ENCODE measurements at regions not wholly inside any gene's neighbourhood (a gene's known extent, or its start where the extent isn't known, plus 50 kb on each side); places are given as distances from the start of the nearest gene placed in this dataset.

GRCh38 chr2:196390243-196391148, 219.1 kb upstream of the STK17B start:
- ATAC-seq: no peak
- CTCF ChIA-PET: no interaction called here

GRCh38 chr2:196391149-196391479, 219.7 kb upstream of the STK17B start:
- ATAC-seq (no peak), DNase-seq (ENCODE audit: low read depth, low spot score) (no peak)
- no peak overlapping the region for H3K4me3 ChIP-seq (replicated peaks in 1 of 2; ENCODE audit: low read depth in 1 of 2, low read length in 2 of 2)
- no peaks in the 10 kb centered on the region for H3K27me3 ChIP-seq (ENCODE audit: insufficient read depth, low read length)
- no peaks in the 10 kb centered on the region for H3K9me3 ChIP-seq (ENCODE audit: control insufficient read depth in 1 of 2, insufficient read depth in 1 of 2, low read depth in 1 of 2, low read length in 2 of 2)
- ChIA-PET CTCF (no interaction called here), RAD21 (ENCODE audit: low non-redundant PET in 1 of 2, low total read pairs in 2 of 2, uncharacterized antibody in 2 of 2, unreplicated experiment in 2 of 2) (no interaction called here), POLR2A (no interaction called here)
- H3K79me2 ChIP-seq (ENCODE audit: insufficient read depth, low read length): no peaks in the 10 kb centered on the region
- BruUV-seq (replicated peaks): no TSS peak
- H3K4me2 ChIP-seq (ENCODE audit: low read length): no peak overlapping the region
- no peak overlapping the region for H2AFZ ChIP-seq (ENCODE audit: low read depth, low read length, poor library complexity, severe bottlenecking)
- intact Hi-C loops (cut with micrococcal nuclease): no loop called here
- no peaks in the 10 kb centered on the region for H3K36me3 ChIP-seq (ENCODE audit: control insufficient read depth in 1 of 2, insufficient read depth in 2 of 2, low read length in 2 of 2)
- H3K27ac ChIP-seq (ENCODE audit: low read depth, low read length): no peak overlapping the region
- H4K20me1 ChIP-seq (ENCODE audit: insufficient read depth): no peaks in the 10 kb centered on the region
- H3K4me1 ChIP-seq (ENCODE audit: control insufficient read depth in 1 of 2, insufficient read depth in 2 of 2, low read length in 2 of 2): no peaks in the 10 kb centered on the region
- no peak overlapping the region for H3K9ac ChIP-seq (ENCODE audit: low read length)
- H3K9me2 ChIP-seq (ENCODE audit: insufficient read depth): no peaks in the 10 kb centered on the region
- TF ChIP-seq MAX (IDR thresholded peaks at IDR 0.05): no peak
- no peak for TF ChIP-seq EZH2 (IDR thresholded peaks at IDR 0.05)
- no peak for TF ChIP-seq RAD21 (IDR thresholded peaks at IDR 0.05; ENCODE audit: low read depth)
- no peak for TF ChIP-seq ZNF274 (IDR thresholded peaks at IDR 0.05; ENCODE audit: low read depth, low read length)
- TF ChIP-seq FOSL1 (IDR thresholded peaks at IDR 0.05; ENCODE audit: low read depth): no peak

More at GRCh38 chr2:196390243-196391148, 219.1 kb upstream of the STK17B start:
- no peaks in the 10 kb centered on the region for H3K27me3 ChIP-seq (ENCODE audit: insufficient read depth, low read length)
- H3K36me3 ChIP-seq (ENCODE audit: control insufficient read depth in 1 of 2, insufficient read depth in 2 of 2, low read length in 2 of 2): no peaks in the 10 kb centered on the region
- H4K20me1 ChIP-seq (ENCODE audit: insufficient read depth): no peaks in the 10 kb centered on the region
- H3K9me2 ChIP-seq (ENCODE audit: insufficient read depth): no peaks in the 10 kb centered on the region
- DNase-seq (ENCODE audit: low read depth, low spot score): no peak
- POLR2A ChIA-PET: no interaction called here
- no peak for TF ChIP-seq EZH2phosphoT487 (IDR thresholded peaks at IDR 0.05; ENCODE audit: borderline replicate concordance)
- TF ChIP-seq POLR2A (IDR thresholded peaks at IDR 0.05; ENCODE audit: borderline replicate concordance, extremely low read depth, insufficient read depth, insufficient read length): no peak
- no peak overlapping the region for H3K4me3 ChIP-seq (replicated peaks in 1 of 2; ENCODE audit: low read depth in 1 of 2, low read length in 2 of 2)
- RAD21 ChIA-PET (ENCODE audit: low non-redundant PET in 1 of 2, low total read pairs in 2 of 2, uncharacterized antibody in 2 of 2, unreplicated experiment in 2 of 2): no interaction called here
- no peaks in the 10 kb centered on the region for H3K4me1 ChIP-seq (ENCODE audit: control insufficient read depth in 1 of 2, insufficient read depth in 2 of 2, low read length in 2 of 2)
- intact Hi-C loops (cut with micrococcal nuclease): no loop called here
- BruUV-seq (replicated peaks): no TSS peak
- no peak overlapping the region for H2AFZ ChIP-seq (ENCODE audit: low read depth, low read length, poor library complexity, severe bottlenecking)
- no peak overlapping the region for H3K9ac ChIP-seq (ENCODE audit: low read length)
- no peak overlapping the region for H3K4me2 ChIP-seq (ENCODE audit: low read length)
- no peak overlapping the region for H3K27ac ChIP-seq (ENCODE audit: low read depth, low read length)
- H3K79me2 ChIP-seq (ENCODE audit: insufficient read depth, low read length): no peaks in the 10 kb centered on the region
- no peaks in the 10 kb centered on the region for H3K9me3 ChIP-seq (ENCODE audit: control insufficient read depth in 1 of 2, insufficient read depth in 1 of 2, low read depth in 1 of 2, low read length in 2 of 2)

Measured in HCT116 (cell line).